NOMO-1 (cell line): ENCODE measurements at regions not wholly inside any gene's neighbourhood (a gene's known extent, or its start where the extent isn't known, plus 50 kb on each side); places are given as distances from the start of the nearest gene placed in this dataset.
"Not testable (repeated sequence)": the region's sequence is repeated elsewhere in the genome, so short reads cannot be mapped to it uniquely, and the experiment has no call there.

Experiments used
- DNase-seq, 2 experiments: peaks; one replicate each; lab custom pipeline; 2025; ENCODE audit not compliant: unreplicated experiment in 2 of 2; lab: John Stamatoyannopoulos, UW

GRCh38 chr1:238329671-238330070 lies 438.9 kb upstream of the ZP4 start:
- DNase-seq, result no peak

- not testable (repeated sequence) for DNase-seq
These were observed 436.3 kb upstream of the ZP4 start for GRCh38 chr1:238327033-238327432.

- not testable (repeated sequence) for DNase-seq
These were observed 435.8 kb upstream of the ZP4 start for GRCh38 chr1:238326479-238326878.

GRCh38 chr1:238324211-238324864 lies 433.6 kb upstream of the ZP4 start:
- no peak for DNase-seq

GRCh38 chr1:238323490-238323889 lies 432.8 kb upstream of the ZP4 start:
- no peak for DNase-seq

GRCh38 chr1:238319957-238320356 lies 429.2 kb upstream of the ZP4 start:
- DNase-seq, result no peak

GRCh38 chr1:238318294-238319110 lies 427.8 kb upstream of the ZP4 start:
- DNase-seq, result no peak

- no peak for DNase-seq
These were observed 422.2 kb upstream of the ZP4 start for GRCh38 chr1:238312969-238313368.

- DNase-seq, result no peak
These were observed 415.7 kb upstream of the ZP4 start for GRCh38 chr1:238306411-238306810.

GRCh38 chr1:238302646-238303045 lies 411.9 kb upstream of the ZP4 start:
- DNase-seq, result no peak

GRCh38 chr1:238296371-238296770 lies 405.6 kb upstream of the ZP4 start:
- no peak for DNase-seq

GRCh38 chr1:238293075-238293474 lies 402.4 kb upstream of the ZP4 start:
- no peak for DNase-seq

- DNase-seq, result peak; percentile 12 to 34
These were observed 390.7 kb upstream of the ZP4 start for GRCh38 chr1:238281418-238281817.

- DNase-seq, result no peak
These were observed 389.1 kb upstream of the ZP4 start for GRCh38 chr1:238279694-238280380.

GRCh38 chr1:238272145-238272544 lies 381.4 kb upstream of the ZP4 start:
- no peak for DNase-seq

- DNase-seq, result peak; percentile 72 to 94
These were observed 375.1 kb upstream of the ZP4 start for GRCh38 chr1:238265866-238266265.

GRCh38 chr1:238264951-238265350 lies 374.2 kb upstream of the ZP4 start:
- no peak for DNase-seq

- DNase-seq, result no peak
These were observed 367.8 kb upstream of the ZP4 start for GRCh38 chr1:238258510-238258909.

GRCh38 chr1:238257018-238257621 lies 366.4 kb upstream of the ZP4 start:
- no peak for DNase-seq

- no peak for DNase-seq
These were observed 364.2 kb upstream of the ZP4 start for GRCh38 chr1:238254935-238255334.
